ENCODE measurements at regions not wholly inside any gene's neighbourhood (a gene's known extent, or its start where the extent isn't known, plus 50 kb on each side); places are given as distances from the start of the nearest gene placed in this dataset.
"Not testable (repeated sequence)": the region's sequence is repeated elsewhere in the genome, so short reads cannot be mapped to it uniquely, and the experiment has no call there.

GRCh38 chr9:41270992-41271391 is 81.9 kb upstream of the ZNG1F start:
- not testable (repeated sequence) for TF ChIP-seq CTCF, POLR2A (IDR thresholded peaks at IDR 0.05)

All from adrenal gland (tissue), 5 donors.